DND-41 (cell line): ENCODE measurements at regions not wholly inside any gene's neighbourhood (a gene's known extent, or its start where the extent isn't known, plus 50 kb on each side); places are given as distances from the start of the nearest gene placed in this dataset.

Source experiments
- CTCF ChIP-seq: IDR thresholded peaks from 2 replicates; pipeline ENCODE4 v1.5.1; 2012; ENCODE audit warnings: borderline replicate concordance, low read length, moderate library complexity, mild to moderate bottlenecking; ENCODE audit not compliant: poor library complexity, severe bottlenecking; ENCODE audit errors: extremely low read depth
- EZH2 ChIP-seq: IDR thresholded peaks from 3 replicates; pipeline ENCODE4 v1.6.1; 2012; ENCODE audit warnings: borderline replicate concordance, low read depth, mild to moderate bottlenecking, moderate library complexity, low read length, inconsistent platforms; ENCODE audit not compliant: severe bottlenecking

GRCh38 chr17:55652825-55653224, 69.8 kb downstream of the TMEM100 start:
- no peak for TF ChIP-seq CTCF
- no peak for TF ChIP-seq EZH2
